GM12878 (cell line): ENCODE measurements at regions not wholly inside any gene's neighbourhood (a gene's known extent, or its start where the extent isn't known, plus 50 kb on each side); places are given as distances from the start of the nearest gene placed in this dataset.
A peak's percentile ranks its signal among the peaks of the same experiment; 100 is the strongest.

Experiments used
- CBX5 ChIP-seq: sonication (generic); IDR thresholded peaks from 2 replicates; pipeline ENCODE4 v1.6.1; 2016; ENCODE audit warnings: low read depth, moderate library complexity, mild to moderate bottlenecking, inconsistent platforms
- CREM ChIP-seq: IDR thresholded peaks from 2 replicates; pipeline ENCODE4 v1.6.1; 2014; ENCODE audit warnings: antibody characterized with exemption, low read depth
- DPF2 ChIP-seq: fragments of 450-650 bp; IDR thresholded peaks from 2 replicates; pipeline ENCODE4 v1.6.1; 2017; ENCODE audit warnings: mild to moderate bottlenecking
- FOXK2 ChIP-seq: fragments of 450-650 bp; IDR thresholded peaks from 2 replicates; pipeline ENCODE4 v1.6.1; 2017; ENCODE audit warnings: mild to moderate bottlenecking, moderate library complexity
- HDAC6 ChIP-seq: fragments of 200-600 bp; sonication (generic); IDR thresholded peaks from one replicate; pipeline ENCODE4 v1.8.0; 2017; ENCODE audit warnings: antibody characterized with exemption; ENCODE audit not compliant: unreplicated experiment
- IKZF1 ChIP-seq: fragments of 450-650 bp; conservative IDR thresholded peaks from 2 replicates; pipeline ENCODE4 v1.6.1; 2017; ENCODE audit warnings: antibody characterized with exemption, mild to moderate bottlenecking
- IRF4 ChIP-seq: IDR thresholded peaks from 2 replicates; pipeline ENCODE4 v1.6.1; 2011; ENCODE audit warnings: low read depth, low read length
- KDM1A ChIP-seq: fragments of 200-600 bp; sonication (generic); IDR thresholded peaks from 2 replicates; pipeline ENCODE4 v1.6.1; 2016; ENCODE audit warnings: borderline replicate concordance
- KLF5 ChIP-seq: fragments of 450-650 bp; IDR thresholded peaks from 2 replicates; pipeline ENCODE4 v1.6.1; 2014; ENCODE audit warnings: mild to moderate bottlenecking; ENCODE audit not compliant: partially characterized antibody
- MTA2 ChIP-seq: fragments of 450-650 bp; IDR thresholded peaks from 2 replicates; pipeline ENCODE4 v1.6.1; 2016; ENCODE audit warnings: low read depth, mild to moderate bottlenecking, moderate library complexity
- MYB ChIP-seq: fragments of 150-350 bp; IDR thresholded peaks from 2 replicates; pipeline ENCODE4 v1.6.1; 2014; ENCODE audit warnings: mild to moderate bottlenecking, low read depth, low read length, borderline replicate concordance
- MYC ChIP-seq: IDR thresholded peaks from 2 replicates; pipeline ENCODE4 v1.6.1; 2011; ENCODE audit warnings: mild to moderate bottlenecking, low read length, moderate library complexity, inconsistent platforms; ENCODE audit not compliant: insufficient read depth, insufficient replicate concordance, insufficient read length, severe bottlenecking
- NBN ChIP-seq: fragments of 450-650 bp; IDR thresholded peaks from 2 replicates; pipeline ENCODE4 v1.6.1; 2016
- NFYA ChIP-seq: IDR thresholded peaks from 2 replicates; pipeline ENCODE4 v1.6.1; 2011; ENCODE audit warnings: low read depth, mild to moderate bottlenecking, low read length, improper control_type of control experiment, borderline replicate concordance
- SREBF2 ChIP-seq: IDR thresholded peaks from 2 replicates; pipeline ENCODE4 v1.6.1; 2012; ENCODE audit warnings: mild to moderate bottlenecking, low read length
- STAT3 ChIP-seq: IDR thresholded peaks from 2 replicates; pipeline ENCODE4 v1.6.1; 2011; ENCODE audit warnings: low read depth, low read length, improper control_type of control experiment
- ZZZ3 ChIP-seq: IDR thresholded peaks from 2 replicates; pipeline ENCODE4 v1.6.1; 2011; ENCODE audit warnings: low read depth; ENCODE audit not compliant: control insufficient read depth, insufficient read length
- TF ChIP-seq, protein P1 (sequence below): fragments of 150-350 bp; IDR thresholded peaks from 2 replicates; pipeline ENCODE4 v1.6.1; 2016; ENCODE audit warnings: low read depth, low read length
- TF ChIP-seq, protein P2 (sequence below): fragments of 450-650 bp; IDR thresholded peaks from 2 replicates; pipeline ENCODE4 v1.6.1; 2018; ENCODE audit warnings: borderline replicate concordance, mild to moderate bottlenecking; ENCODE audit not compliant: partially characterized antibody
- TF ChIP-seq, protein P3 (sequence below): IDR thresholded peaks from 2 replicates; pipeline ENCODE4 v1.6.1; 2012; ENCODE audit warnings: improper control_type of control experiment, low read depth, low read length; ENCODE audit not compliant: insufficient replicate concordance
- TF ChIP-seq, protein P4 (sequence below): fragments of 450-650 bp; IDR thresholded peaks from 2 replicates; pipeline ENCODE4 v1.6.1; 2014; ENCODE audit warnings: mild to moderate bottlenecking

DNA sequence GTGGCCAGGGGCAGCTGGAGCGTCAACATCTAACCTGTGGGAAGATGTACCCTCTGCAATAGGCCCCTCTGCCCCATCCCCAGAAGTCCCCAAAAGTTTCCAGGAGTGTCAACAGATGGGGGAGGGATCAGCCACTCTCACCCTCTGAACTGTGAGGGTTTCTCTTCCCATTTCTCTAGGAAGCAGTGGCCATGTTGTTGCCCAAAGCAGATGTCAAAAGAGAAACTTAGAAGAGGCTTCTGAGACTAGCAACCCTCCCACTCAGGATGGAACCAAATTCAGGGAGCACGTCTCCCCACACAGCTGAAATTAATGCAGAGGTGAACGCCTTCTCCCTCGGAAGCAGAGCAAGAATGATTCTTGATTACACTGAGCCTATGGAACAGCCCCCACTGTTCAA, 70.3 kb downstream of the ARL4C start (continued):
- TF ChIP-seq, protein P1, sequence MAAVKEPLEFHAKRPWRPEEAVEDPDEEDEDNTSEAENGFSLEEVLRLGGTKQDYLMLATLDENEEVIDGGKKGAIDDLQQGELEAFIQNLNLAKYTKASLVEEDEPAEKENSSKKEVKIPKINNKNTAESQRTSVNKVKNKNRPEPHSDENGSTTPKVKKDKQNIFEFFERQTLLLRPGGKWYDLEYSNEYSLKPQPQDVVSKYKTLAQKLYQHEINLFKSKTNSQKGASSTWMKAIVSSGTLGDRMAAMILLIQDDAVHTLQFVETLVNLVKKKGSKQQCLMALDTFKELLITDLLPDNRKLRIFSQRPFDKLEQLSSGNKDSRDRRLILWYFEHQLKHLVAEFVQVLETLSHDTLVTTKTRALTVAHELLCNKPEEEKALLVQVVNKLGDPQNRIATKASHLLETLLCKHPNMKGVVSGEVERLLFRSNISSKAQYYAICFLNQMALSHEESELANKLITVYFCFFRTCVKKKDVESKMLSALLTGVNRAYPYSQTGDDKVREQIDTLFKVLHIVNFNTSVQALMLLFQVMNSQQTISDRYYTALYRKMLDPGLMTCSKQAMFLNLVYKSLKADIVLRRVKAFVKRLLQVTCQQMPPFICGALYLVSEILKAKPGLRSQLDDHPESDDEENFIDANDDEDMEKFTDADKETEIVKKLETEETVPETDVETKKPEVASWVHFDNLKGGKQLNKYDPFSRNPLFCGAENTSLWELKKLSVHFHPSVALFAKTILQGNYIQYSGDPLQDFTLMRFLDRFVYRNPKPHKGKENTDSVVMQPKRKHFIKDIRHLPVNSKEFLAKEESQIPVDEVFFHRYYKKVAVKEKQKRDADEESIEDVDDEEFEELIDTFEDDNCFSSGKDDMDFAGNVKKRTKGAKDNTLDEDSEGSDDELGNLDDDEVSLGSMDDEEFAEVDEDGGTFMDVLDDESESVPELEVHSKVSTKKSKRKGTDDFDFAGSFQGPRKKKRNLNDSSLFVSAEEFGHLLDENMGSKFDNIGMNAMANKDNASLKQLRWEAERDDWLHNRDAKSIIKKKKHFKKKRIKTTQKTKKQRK, result no peak
- TF ChIP-seq MYB, result no peak
- TF ChIP-seq IKZF1, result peak; percentile 55; the same call in 1 of the 2 replicates
- no peak for TF ChIP-seq MYC
- TF ChIP-seq NFYA, result no peak
- TF ChIP-seq, protein P2, sequence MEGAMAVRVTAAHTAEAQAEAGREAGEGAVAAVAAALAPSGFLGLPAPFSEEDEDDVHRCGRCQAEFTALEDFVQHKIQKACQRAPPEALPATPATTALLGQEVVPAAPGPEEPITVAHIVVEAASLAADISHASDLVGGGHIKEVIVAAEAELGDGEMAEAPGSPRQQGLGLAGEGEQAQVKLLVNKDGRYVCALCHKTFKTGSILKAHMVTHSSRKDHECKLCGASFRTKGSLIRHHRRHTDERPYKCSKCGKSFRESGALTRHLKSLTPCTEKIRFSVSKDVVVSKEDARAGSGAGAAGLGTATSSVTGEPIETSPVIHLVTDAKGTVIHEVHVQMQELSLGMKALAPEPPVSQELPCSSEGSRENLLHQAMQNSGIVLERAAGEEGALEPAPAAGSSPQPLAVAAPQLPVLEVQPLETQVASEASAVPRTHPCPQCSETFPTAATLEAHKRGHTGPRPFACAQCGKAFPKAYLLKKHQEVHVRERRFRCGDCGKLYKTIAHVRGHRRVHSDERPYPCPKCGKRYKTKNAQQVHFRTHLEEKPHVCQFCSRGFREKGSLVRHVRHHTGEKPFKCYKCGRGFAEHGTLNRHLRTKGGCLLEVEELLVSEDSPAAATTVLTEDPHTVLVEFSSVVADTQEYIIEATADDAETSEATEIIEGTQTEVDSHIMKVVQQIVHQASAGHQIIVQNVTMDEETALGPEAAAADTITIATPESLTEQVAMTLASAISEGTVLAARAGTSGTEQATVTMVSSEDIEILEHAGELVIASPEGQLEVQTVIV, result no peak
- TF ChIP-seq CREM, result no peak
- TF ChIP-seq CBX5, result no peak
- TF ChIP-seq SREBF2, result no peak
- TF ChIP-seq FOXK2, result no peak
- TF ChIP-seq, protein P3, sequence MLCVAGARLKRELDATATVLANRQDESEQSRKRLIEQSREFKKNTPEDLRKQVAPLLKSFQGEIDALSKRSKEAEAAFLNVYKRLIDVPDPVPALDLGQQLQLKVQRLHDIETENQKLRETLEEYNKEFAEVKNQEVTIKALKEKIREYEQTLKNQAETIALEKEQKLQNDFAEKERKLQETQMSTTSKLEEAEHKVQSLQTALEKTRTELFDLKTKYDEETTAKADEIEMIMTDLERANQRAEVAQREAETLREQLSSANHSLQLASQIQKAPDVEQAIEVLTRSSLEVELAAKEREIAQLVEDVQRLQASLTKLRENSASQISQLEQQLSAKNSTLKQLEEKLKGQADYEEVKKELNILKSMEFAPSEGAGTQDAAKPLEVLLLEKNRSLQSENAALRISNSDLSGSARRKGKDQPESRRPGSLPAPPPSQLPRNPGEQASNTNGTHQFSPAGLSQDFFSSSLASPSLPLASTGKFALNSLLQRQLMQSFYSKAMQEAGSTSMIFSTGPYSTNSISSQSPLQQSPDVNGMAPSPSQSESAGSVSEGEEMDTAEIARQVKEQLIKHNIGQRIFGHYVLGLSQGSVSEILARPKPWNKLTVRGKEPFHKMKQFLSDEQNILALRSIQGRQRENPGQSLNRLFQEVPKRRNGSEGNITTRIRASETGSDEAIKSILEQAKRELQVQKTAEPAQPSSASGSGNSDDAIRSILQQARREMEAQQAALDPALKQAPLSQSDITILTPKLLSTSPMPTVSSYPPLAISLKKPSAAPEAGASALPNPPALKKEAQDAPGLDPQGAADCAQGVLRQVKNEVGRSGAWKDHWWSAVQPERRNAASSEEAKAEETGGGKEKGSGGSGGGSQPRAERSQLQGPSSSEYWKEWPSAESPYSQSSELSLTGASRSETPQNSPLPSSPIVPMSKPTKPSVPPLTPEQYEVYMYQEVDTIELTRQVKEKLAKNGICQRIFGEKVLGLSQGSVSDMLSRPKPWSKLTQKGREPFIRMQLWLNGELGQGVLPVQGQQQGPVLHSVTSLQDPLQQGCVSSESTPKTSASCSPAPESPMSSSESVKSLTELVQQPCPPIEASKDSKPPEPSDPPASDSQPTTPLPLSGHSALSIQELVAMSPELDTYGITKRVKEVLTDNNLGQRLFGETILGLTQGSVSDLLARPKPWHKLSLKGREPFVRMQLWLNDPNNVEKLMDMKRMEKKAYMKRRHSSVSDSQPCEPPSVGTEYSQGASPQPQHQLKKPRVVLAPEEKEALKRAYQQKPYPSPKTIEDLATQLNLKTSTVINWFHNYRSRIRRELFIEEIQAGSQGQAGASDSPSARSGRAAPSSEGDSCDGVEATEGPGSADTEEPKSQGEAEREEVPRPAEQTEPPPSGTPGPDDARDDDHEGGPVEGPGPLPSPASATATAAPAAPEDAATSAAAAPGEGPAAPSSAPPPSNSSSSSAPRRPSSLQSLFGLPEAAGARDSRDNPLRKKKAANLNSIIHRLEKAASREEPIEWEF, result no peak
- TF ChIP-seq, protein P4, sequence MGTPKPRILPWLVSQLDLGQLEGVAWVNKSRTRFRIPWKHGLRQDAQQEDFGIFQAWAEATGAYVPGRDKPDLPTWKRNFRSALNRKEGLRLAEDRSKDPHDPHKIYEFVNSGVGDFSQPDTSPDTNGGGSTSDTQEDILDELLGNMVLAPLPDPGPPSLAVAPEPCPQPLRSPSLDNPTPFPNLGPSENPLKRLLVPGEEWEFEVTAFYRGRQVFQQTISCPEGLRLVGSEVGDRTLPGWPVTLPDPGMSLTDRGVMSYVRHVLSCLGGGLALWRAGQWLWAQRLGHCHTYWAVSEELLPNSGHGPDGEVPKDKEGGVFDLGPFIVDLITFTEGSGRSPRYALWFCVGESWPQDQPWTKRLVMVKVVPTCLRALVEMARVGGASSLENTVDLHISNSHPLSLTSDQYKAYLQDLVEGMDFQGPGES, result no peak
- TF ChIP-seq KLF5, result no peak
- TF ChIP-seq KDM1A, result no peak
- no peak for TF ChIP-seq STAT3
- TF ChIP-seq HDAC6, result no peak
- no peak for TF ChIP-seq NBN
- TF ChIP-seq ZZZ3, result no peak
- no peak for TF ChIP-seq DPF2
- TF ChIP-seq MTA2, result no peak
- 0 out of 2 replicates have a peak, but pooled peaks have one; percentile 3 for TF ChIP-seq IRF4
